ENCODE measurements at regions not wholly inside any gene's neighbourhood (a gene's known extent, or its start where the extent isn't known, plus 50 kb on each side); places are given as distances from the start of the nearest gene placed in this dataset.

DNA sequence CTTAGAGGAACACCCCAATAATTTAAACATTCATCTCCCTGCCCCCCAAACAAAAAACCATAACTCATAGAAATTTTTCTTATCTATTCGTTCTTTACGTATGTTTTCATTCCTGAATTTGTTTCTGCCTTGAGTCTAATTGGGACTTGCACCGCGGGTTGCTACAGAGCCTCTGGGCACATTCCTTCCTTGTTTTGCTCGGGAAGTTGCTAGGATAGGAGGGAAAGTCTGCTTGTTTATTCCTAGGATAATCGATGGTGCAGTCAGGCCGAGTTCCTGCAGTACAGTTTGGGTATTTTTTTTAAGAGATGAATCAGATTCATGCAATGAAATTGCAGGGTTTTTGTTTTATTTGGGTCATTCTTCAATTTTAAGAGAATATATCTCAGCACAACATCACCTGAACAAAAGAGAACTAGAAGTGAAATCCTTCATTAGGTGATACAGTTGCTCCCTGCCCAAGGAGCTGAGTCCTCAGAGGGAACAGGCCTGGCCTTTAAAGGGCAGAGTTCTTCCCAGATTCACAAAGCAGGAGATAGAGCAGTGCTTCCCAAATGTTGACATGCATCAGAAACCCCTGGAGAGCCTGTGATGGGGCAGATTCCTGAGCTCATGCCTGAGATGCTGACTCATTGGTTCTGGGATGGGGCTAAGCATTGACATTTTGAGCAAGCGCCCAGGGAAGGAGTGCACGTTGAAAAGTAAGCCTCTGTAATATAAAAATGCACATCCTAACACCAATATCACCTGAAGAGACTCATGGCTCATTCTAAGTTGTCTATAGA is 114.9 kb upstream of the FAM9B start:
- no peak for DNase-seq

DNA sequence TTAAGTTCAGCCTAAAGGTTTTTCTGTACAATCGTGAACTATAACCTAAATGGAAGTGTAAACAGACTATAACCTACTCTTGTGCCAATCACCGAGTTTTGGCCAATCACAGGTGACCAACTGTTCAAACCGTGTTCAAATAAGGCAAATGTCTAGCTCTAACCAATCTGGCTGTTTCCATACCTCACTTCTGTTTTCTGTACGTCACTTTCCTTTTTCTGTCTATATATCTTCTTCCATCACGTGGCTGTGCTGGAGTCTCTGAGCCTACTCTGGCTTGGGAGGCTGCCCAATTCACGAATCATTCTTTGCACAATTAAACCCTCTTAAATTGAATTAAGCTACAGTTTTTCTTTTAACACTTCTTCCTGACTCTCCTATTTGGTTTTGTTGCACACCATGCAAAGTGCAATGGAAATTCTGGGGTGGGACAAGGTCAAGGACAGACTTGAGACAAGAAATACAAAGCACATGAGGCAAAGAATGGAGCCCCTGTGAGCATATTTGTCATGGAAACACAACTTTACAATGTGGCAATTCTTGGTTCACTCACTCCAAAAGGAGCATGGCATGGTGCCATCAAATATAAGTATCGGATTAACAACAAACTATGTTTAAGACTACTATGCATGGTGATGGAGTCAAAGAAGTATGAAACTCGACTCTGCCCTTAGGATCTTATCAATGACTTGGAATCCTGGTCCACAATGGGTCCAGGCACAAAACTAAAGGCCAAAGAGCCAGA is 115.7 kb upstream of the FAM9B start:
- no peak for DNase-seq

DNA sequence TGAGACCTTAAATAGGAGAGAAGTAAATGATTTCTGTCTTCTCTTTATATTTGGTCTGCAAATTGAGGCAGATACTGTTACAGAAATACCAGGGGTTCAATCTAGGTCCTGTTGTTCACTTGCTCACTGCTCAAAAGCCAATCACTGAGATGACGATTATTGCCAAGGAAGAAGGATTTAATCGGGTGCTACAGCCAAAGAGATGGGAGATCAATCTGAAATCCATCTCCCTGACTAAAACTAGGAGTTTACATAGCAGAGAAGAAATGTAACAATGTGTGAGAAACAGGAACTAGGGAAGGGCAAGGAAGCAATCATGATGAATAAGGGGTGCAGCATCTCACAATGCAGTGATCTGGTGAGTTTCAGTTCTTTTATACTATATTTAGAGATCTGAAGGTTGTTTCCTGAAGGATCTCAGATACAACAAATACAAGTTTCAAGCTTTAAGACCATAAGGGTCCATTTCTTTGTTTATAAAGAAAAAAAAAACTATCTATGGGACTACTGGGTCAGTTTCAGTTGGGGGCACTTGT is 117.9 kb upstream of the FAM9B start:
- no peak for DNase-seq

DNA sequence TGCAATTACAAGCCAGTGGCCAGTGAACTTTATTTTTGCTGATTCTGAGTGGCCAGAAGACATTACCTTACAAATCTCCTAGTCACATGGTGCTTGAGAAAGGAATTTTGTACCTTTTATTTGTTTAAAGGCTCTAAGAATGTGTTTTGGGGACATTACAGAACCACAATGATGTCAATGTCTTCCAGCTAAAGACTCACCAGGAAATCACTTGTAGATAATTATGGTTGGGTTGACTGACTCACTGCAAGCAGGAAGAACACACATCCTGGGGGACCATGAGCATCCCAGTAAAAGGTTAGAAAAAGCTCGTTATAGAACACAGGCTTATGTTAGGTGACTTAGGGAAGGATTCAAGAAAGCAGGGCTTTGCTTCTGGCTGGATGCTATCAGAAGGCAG is 119.4 kb upstream of the FAM9B start:
- DNase-seq, result no peak

DNA sequence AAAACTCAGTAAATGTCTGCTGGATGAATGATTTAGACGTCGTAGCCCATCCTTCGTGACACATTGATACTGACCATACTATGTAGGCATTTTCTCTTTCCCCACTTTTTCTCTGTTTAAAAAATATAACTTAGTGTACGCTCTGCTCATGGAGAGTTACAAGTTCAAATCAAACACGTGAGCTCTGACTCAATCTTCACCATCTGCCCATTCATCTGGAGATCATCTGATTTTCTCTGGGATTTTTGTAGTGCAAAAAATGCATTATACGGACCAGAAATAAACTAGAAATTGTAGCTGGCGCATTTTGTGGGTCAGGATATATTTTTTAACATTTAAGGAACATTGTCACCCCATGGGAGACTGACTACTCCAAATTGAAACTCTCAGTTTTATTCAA is 124.7 kb upstream of the FAM9B start:
- no peak for DNase-seq

DNA sequence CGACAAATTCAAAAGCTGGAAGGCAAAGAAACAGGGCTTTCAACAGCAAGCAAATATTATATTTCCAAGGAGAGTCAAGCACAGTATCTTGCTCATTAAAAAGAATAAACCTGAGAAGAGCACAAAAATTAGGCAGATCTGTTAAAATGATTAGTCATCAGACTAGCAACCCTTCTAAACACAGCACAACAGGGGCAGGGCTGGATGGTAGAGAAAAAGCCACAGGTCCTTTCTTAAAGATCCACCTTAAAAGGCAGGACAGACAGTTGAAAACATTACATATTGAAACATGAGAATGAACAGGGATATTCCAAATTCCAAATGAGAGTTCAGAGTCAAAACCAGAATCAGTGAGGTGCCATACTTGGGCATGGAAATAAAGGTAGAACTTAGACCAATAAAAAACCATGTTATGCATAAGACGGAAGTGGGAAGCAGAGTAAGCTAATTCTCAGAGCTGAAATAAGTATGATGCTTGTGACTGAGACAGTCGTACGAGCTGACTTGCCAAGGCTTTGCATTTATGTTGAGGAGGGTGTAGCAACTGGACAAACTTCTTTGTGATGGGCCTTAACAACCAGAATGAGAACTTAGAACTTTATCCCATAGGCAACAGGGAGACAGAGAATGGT is 126.9 kb upstream of the FAM9B start:
- DNase-seq, result no peak

DNA sequence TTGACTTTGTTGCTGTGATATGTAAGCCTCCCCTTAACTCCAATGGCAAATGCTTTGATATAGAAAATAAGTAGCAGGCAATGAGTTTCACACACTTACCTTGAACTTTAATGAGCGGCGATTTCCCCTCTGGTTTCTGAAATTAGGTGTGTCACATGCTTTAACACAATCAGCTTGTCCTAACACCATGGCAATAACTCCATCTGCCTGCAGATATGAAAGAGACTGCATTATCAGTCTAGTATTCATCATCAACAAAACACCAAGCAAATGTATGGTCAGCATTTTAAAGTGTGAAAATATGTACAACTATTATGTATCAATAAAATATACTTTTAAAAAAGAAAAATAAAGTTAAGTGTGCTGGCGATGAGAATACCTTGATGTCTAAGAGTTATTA is 128.8 kb upstream of the FAM9B start:
- no peak for DNase-seq

DNA sequence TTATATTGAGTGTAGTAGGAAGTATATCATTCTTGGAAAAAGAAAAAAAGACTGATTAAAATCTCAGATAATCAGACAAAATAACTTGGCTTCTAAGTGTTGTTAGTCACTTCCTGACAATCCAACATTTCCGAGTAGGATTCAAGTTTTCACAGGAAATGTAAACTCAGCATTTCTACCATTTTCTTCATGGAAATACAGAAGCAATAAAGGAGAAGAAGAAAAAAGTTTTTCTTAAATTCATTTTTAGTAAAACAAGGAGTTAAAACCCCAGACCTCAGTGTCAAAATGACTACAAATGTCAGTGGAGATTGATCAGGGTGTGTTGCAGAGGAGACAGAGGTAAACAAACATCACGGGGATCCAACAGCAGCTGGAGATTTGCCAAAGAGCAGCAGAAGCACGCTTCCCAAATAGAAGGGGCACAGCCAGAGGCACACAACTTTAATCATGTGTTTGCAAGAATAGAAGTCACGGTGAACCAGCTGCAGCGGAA is 129.3 kb upstream of the FAM9B start:
- no peak for DNase-seq

DNA sequence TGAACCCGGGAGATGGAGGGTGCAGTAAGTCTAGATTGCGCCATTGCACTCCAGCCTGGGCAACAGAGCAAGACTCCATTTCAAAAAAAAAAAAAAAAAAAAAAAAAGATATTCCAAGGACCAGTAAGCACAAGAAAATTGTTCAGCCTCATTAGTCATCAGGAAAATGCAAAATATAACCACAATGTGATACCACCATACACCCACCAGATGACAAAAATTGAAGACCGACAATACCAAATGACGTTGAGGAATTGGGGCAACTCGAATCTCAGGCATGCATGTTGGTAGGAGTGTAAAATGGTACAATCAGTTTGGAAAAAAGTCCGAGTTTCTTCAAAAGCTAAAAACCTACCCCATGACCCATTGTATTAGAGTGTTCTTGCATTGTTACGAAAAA is 130.2 kb upstream of the FAM9B start:
- DNase-seq, result no peak

DNA sequence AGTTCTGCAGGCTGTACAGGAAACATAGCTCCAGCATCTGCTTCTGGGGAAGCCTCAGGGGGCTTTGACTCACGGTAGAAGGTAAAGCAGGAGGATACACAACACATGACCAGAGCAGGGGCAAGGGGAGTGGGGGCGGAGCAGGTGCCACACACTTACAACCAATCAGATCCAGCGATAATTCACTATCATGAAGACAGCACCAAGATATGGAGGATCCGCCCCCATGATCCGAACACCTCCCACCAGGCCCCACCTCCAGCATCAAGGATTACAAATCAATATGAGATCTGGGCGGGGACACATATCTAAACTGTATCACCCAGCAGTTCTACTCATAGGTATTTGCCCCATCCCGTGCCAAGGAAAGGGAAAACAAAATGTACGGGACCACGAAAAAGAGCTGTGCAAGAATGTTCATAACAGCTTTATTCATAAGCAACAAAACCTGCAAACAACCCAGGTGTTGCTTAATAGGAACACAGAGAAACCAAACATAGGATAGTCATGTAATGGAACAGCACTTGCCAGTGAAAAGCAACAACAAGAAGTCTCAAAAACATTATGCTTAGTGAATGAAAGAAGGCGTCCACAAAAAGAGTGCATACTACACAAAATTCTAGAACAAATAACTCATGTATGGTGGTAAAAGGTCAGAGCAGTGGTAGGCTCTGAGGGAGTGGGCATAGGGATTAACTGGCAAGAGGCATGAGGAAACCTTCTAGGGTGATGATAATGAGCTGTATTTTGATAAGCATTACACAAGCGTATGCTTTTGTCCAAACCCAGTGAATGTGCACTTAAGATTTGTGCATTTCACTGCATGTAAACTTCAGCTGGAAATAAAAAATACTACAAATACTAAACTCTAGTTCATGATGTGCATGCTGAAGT is 130.9 kb upstream of the FAM9B start:
- no peak for DNase-seq

DNA sequence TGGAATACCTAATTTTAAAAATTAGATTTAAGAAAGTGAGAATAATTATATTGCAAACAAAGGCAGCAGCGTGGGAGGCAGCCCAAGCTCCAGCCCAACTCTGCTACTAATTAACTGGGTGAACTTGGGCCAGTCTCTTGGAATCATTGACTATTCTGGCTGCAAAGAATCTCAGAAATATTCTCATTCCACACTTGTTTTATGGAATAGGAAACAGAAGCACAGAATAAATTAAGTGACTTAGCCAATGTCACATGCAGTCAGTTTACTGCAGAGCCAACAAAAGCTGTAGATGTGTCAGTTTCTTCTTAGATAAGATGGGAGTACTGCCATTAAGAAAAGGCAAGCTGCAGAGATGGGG is 132.6 kb upstream of the FAM9B start:
- no peak for DNase-seq

DNA sequence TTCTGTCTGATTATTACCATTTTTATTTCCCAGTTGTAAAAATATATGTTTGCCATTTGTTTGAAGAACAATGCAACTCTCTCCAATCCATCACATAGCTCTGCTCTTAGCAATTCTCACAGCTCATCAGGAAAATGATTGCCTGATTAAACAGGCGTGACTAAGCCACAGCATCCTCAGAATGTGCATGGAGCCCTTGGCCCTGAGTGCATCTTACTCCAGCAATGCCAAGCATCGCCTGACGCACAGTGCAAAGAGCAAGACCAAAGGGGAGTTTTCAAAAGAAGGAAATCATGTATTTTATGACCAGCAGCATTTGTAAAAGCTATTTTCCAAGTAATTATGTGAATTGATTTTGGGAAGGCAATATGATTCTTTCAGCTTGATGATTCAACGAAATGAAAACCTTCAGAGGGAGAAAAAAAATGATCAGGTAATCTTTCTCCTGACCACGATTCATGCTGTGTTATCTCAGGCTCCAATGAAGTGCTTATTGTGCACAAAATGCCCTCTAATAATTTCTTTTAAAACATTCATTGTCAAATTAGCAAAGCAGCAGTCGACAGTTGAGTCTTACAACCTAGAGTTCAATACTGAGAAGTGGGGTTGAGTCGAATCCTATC is 138.0 kb upstream of the FAM9B start:
- no peak for DNase-seq

DNA sequence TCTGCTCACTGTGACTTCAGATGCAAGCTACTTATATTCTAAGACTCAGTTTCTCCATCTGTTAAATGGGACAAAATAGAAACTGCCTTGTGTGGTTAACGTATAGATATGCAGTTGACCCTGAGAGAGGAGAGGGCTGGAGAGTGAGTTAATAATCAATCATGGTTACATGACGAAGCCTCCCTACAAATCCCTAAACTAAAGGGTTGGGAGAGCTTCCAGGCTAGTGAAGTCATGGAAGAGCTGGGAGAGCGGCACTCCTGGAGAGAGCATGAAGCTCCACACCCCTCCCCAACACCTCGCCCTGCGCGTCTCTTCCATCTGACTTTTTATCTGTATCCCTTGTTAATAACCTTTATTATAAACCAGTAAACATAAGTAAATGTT is 138.5 kb upstream of the FAM9B start:
- DNase-seq, result no peak

DNA sequence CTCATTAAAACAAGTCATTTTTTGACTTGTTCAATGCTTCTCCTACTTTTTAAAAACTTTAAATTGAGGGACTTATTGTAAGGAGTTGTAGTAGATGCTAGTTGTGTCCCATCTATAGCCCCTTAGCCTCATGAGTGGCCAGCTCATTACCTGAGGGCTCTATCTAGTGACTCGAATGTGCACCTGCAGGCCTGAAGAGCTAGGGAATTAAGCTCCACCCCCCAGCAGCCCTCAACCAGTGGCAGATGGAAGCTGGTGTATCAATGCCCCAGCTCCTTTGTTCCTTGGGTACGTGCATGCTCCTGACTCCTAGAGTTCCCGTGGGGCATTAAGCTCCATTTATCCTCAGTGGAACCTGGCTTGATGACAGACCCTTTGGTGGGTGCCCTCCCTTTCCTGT is 146.7 kb upstream of the FAM9B start:
- DNase-seq, result no peak

DNA sequence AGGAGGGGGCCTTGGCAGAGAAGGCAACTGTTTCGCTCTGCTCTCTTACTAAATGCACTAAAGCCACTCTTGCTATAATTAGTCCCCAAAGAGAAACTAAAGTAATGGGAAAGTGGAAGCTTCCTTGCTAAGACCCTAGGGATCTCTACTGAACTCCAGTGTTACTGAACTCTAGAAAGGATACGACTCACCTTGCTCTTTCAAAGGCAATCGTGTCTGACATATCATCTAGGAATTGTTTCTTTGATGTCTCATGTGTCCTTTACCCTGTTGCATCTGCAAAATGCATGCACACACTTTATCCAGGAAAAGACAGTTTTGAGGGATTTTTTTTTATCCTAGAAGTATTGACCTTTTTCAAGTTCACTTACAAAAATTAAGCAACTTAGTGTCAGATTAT is 148.1 kb upstream of the FAM9B start:
- DNase-seq, result no peak

DNA sequence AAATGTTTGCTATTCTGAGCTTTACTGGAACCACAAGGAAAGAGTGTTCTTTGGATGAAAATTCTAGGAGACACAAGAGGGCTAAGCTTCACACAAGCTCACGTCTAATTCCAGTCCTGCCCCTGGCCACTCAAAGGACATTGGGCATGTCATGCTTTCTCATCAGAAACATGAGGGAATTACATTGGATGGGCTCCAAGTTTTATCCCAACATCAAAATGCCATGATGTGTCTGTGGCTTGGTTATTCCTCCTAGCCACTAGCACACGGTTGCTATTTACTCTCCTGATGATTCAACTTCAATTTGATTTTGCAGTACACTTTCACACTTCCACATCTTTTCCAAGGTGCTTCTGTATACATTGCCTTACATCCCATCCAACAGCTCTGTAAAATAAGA is 149.6 kb upstream of the FAM9B start:
- no peak for DNase-seq

DNA sequence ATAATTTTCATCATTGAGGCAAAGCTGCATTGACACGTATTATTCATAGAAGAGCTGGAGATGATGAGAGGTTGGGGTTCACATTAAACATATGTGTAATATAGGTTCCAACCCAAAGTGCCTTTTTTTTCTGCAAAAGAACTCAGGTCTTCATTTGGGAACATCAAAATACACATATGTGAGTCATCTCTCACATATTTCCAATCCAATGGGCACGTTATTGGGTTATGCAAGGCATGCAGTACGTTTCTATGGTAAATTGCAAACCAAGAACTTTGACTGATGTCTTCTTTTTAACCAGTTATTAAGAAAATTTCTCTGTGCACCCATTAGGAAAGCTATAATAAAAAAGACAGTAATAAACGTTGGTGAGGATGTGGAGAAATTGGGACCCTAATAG is 150.3 kb upstream of the FAM9B start:
- DNase-seq, result no peak

DNA sequence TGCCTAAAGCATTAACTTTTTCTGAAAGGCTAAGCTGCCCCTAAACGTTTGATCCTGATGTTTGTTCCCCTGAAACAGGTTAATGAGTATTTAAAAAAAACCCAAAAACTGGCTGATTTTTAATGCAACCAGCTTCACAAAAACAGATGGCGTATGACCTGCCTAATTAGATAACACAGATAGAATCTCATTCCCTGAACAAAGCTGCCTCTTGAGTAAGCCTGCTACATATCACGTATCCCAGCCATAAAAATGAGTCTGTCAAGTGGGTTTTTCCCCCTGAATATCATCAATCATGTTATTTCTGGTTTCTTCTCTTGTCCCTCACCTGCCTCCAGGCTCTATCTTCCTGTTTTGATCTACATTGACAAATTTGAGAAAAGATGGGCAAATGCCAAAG is 154.2 kb upstream of the FAM9B start:
- DNase-seq, result no peak

DNA sequence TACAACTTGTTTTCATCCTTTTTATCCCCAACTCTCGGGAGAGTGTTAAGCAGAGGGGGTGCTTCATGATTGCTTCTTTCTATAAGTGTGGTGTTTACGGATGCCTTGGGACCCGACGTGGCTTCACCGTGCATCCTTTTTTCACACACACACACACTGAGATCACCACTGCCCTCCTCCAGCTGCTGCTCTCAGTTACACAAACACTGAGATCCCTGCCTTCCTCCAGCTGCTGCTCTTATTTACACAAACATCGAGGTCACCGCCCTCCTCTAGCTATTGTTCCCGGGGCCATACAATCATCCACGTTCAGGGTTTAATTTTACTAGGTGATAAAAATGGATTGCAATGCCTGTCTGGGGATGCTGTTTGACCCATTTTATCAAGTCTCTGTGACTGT is 155.4 kb upstream of the FAM9B start:
- no peak for DNase-seq

DNA sequence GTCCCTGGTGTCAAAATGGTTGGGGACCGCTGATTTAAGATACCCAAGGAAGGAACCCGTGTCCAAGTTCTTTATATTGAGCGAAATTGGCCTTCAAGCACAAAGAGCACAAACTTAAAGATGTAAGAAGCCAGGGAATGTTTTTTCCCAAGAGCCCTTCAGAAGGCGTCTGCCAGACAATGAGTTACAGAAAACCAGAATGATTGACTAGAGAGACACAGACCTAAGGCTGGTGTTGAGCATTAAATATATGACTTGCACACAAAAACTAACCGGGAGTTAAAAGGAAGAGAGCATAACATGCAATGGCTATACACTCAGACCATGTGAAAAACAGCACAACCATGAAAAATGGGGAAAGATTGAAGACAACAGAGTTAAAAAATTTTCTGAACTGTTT is 157.5 kb upstream of the FAM9B start:
- no peak for DNase-seq

DNA sequence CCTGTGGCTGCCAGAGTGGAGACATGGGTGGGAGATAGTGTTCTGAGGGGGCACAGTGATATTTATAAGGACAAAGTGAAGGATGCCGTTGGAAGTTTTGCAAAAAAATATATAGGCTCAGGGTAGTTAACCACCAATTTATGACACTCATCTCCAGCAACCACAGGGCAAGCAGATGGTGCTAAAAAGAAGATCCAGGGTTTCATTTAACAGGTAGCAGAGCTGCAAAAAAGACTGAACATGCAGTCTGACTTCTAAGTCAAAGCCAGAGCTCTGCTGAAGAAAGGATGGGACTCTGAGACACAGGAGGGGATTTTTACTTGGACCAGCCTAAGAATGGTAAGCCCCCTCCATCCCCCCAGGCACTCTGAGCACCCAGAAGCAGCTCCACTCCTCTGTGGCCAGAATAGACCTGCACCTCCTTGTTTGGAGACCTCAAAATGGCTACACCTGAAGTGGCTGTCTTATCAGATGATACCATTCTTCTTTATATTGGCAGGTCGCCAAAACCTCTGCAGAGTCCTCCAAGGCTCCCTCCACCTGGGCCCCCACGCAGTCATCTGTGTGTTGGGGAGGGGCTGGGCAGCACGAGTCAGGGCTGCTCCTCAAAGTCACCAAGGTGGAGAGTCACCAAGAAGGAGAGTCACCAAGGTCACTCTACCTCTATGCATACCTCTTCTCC is 161.4 kb upstream of the FAM9B start:
- no peak for DNase-seq

Measured in hippocampal formation (tissue), 2 donors.